Right forelimb (tissue), 1 donor: ENCODE measurements at regions not wholly inside any gene's neighbourhood (a gene's known extent, or its start where the extent isn't known, plus 50 kb on each side); places are given as distances from the start of the nearest gene placed in this dataset.

Experiments used
- DNase-seq: peaks from one replicate; pipeline ENCODE4 v3.0.0-alpha.2; 2018

DNA sequence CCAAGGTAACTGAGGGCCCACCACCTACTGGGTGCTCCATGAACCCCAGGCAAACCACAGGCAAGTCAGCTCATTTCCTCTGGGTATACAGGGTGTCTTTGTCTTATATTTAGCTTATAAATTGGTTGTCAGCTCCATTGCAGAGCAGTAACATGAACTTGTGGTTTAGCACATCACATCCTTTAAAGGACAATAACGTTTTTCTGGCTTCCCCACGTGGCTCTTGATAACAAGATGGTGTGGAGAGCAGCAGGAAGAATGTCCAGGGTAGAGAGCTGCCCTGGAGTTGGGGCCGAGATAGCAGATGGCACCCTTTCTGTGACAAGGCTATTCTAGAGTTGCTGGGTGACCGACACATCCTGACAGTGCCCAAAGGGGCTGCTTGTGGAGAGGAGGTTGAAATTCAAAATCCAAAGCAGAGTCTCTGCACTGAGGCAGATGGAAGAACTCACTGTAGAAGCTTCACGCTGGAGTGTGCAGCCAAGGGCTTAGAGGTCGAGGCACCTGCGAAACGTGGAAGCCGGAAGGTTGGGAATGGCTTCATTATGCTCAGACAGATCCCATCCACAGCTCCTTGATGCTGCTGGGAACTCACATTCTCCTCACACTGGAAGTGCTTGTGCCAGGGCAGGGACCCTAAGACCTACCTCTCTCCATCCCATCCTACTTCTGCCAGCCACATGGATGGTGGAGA lies 133.0 kb upstream of the FRY start:
- no peak for DNase-seq

GRCh38 chr13:31901985-31902384 lies 129.6 kb upstream of the FRY start:
- no peak for DNase-seq

GRCh38 chr13:31903111-31903815 lies 128.3 kb upstream of the FRY start:
- DNase-seq: no peak

GRCh38 chr13:31904941-31905824 lies 126.4 kb upstream of the FRY start:
- no peak for DNase-seq

GRCh38 chr13:31905961-31906360 lies 125.6 kb upstream of the FRY start:
- no peak for DNase-seq

DNA sequence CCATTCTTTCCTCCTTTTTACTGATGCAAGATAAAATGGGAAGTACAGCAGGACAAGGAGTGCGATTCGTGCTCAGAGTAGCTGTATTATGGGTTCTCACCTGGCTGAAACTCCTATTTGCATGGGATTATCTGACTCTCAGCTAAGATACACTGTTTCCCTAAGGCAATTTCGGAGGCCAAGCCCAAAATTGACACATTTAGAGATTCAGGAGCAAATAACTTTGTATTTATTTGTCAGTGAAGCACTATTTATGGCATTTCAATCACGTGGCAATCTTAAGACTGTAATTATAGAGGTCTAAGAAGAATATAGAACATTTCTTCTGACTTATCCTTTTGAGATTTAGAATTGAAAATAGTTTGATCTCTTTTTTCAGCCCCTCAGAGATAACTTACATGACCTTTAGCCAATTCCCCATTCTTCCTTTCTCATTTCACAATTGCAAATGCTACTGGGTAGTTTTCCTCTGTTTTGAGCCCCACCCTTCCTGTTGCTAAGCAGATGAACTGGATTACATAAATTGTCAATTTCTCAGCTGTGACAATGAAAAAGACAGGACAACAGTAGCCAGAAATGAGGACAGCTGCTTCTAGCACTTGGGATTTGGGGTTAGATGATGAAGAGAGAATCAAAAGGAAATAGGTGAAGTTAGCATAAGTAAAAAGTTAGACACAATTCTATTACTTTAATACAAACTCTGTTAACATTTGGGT lies 122.7 kb upstream of the FRY start:
- DNase-seq: no peak

GRCh38 chr13:31909864-31910551 lies 121.6 kb upstream of the FRY start:
- peak; percentile 60 for DNase-seq

- no peak for DNase-seq
These were observed 120.9 kb upstream of the FRY start for GRCh38 chr13:31910633-31911032.

- DNase-seq: no peak
These were observed 118.8 kb upstream of the FRY start for GRCh38 chr13:31912647-31913401.

GRCh38 chr13:31913459-31913858 lies 118.1 kb upstream of the FRY start:
- no peak for DNase-seq

- no peak for DNase-seq
These were observed 116.7 kb upstream of the FRY start for GRCh38 chr13:31914843-31915242.

DNA sequence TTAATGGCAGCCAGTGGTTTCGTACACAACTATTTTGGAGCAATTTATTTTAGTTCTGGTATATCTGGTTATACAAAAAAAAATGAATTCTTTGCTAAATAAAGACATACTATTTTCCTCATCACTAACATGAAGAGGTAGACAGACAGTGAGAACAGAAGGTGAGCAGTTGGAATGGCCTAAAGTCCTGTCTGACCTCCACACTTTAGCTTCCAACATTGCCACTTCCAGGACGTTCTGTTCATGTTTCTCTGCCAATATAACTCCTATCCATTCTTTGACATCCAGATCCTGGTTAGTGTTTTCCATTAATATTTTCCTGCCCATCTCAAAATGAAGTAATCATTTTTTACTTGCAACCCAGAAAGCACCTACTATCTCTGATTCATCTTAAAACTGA lies 112.9 kb upstream of the FRY start:
- DNase-seq: no peak

- no peak for DNase-seq
These were observed 112.3 kb upstream of the FRY start for GRCh38 chr13:31919241-31919640.

DNA sequence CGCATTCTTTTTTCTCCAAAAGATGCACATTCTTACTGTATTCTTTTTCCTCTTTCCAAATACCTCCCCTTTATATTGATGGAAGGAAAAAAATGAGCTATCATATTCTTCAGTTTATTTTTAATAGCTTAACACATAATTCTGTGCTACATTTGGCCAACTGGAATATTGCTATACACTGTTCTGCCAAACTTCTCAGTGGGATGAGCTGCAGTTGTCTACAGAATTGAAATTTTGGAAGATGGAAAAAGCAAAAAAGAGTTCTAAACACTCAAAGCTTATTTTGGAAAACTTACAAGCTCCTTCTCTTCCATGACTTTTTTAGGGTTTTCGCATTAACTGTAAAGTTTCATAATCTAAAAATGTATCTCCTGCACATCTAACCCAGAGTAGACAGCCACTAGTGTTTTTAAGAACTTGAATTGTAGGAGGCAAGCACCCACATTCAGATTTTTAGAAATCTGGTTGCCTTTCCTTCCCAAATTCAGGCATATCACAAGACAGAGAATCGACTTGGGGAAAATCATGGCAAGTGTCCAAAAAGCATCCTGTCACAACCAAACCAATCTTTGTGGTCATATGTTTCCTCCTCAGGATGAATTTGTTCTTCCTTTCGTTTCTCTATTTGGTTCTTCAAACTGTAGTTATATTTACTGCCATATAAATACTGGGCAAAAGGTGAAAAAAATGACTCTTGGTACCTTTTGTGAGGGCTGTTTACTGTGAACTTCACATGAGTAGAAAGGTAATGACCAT lies 111.4 kb upstream of the FRY start:
- no peak for DNase-seq

DNA sequence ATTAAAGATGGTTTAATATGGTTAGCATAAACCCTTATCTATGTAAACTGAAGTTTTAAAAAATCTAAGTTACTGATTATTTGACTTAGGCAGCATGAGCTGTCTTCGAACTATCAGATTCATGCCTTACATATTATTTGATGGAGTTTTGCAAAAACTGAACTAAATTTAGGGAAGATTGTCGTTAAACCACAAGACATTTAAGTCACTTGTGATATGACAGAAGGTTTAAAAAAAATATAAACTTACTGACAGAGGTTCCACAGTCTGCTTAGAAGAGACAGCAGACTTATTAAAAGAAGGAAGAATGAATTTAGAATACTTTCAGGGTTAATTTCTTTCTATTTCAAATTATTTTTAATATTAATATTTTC lies 110.9 kb upstream of the FRY start:
- no peak for DNase-seq

DNA sequence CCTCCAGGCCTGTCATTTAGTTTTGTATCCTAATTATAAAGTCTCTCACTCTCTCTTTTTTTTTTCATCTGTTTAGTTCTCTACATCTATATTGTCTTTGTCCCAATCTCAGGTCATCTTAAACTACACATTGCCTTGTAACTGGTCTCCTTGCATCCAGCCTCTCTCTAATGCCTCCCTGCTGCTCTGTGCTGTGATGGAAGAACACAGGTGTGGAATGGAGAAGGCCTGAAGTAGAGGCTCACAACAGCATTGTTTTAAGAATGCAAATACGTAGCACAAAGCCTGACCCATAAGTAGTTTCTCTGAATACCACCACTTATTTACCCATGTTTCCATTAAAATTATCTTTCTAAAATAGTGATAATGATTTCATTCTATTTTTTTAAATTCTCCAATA lies 108.8 kb upstream of the FRY start:
- DNase-seq: no peak

DNA sequence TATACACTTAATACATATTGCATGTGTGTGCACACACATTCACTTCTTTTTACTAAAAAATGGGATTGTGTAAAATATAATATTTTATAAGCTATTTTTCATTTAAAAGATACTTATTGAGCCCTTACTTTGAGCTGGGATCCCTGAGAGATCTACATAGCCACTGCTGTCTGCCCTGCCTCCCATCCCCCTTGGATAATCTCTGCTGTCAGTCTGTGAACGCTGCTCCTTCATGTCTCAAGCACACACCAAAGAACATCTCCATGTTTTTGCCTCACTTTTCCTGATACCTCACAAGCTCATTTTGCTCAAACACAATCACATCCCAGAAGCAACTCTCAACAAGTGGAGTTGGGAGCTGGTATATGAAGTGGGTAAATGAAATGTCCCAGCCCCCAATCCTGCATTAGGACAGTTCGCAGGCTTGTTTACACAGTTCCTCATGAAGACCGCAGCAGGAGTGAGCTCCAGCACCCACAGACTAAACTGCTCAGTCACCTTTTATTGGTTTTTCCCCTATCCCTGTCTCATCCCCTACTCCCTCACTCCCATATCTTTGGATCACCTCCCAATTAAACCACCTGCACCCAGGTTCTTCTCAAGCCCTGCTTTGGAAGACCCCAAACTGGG lies 108.3 kb upstream of the FRY start:
- DNase-seq: no peak

- DNase-seq: no peak
These were observed 106.5 kb upstream of the FRY start for GRCh38 chr13:31925079-31925478.

GRCh38 chr13:31927219-31927653 lies 104.3 kb upstream of the FRY start:
- no peak for DNase-seq

- no peak for DNase-seq
These were observed 102.4 kb upstream of the FRY start for GRCh38 chr13:31929031-31929770.
